ENCODE measurements at regions not wholly inside any gene's neighbourhood (a gene's known extent, or its start where the extent isn't known, plus 50 kb on each side); places are given as distances from the start of the nearest gene placed in this dataset.
"Not testable (repeated sequence)": the region's sequence is repeated elsewhere in the genome, so short reads cannot be mapped to it uniquely, and the experiment has no call there.

- not testable (repeated sequence) for TF ChIP-seq GATA2 (IDR thresholded peaks at IDR 0.05; ENCODE audit: insufficient read depth, insufficient read length, low read depth, low read length); MYC (IDR thresholded peaks at IDR 0.05; ENCODE audit: low read depth, low read length); CTCF (IDR thresholded peaks at IDR 0.05; ENCODE audit: extremely low read depth in 1 of 2, insufficient read depth in 1 of 2, low read depth in 1 of 2, low read length in 2 of 2); FOS (IDR thresholded peaks at IDR 0.05; ENCODE audit: borderline replicate concordance, insufficient read depth, low read length); POLR2A (IDR thresholded peaks at IDR 0.05; ENCODE audit: low read depth, low read length); POLR2AphosphoS5 (IDR thresholded peaks at IDR 0.05; ENCODE audit: insufficient read depth, low read depth, low read length); MAX (IDR thresholded peaks at IDR 0.05; ENCODE audit: insufficient read depth, insufficient read length); JUN (IDR thresholded peaks at IDR 0.05; ENCODE audit: borderline replicate concordance, insufficient read depth, insufficient read length, low read depth); EZH2 (IDR thresholded peaks at IDR 0.05; ENCODE audit: borderline replicate concordance, low read depth, low read length, severe bottlenecking)
Observed at GRCh38 chrX:65891817-65892216, 148.1 kb downstream of the VSIG4 start.
